ENCODE measurements at regions not wholly inside any gene's neighbourhood (a gene's known extent, or its start where the extent isn't known, plus 50 kb on each side); places are given as distances from the start of the nearest gene placed in this dataset.

DNA sequence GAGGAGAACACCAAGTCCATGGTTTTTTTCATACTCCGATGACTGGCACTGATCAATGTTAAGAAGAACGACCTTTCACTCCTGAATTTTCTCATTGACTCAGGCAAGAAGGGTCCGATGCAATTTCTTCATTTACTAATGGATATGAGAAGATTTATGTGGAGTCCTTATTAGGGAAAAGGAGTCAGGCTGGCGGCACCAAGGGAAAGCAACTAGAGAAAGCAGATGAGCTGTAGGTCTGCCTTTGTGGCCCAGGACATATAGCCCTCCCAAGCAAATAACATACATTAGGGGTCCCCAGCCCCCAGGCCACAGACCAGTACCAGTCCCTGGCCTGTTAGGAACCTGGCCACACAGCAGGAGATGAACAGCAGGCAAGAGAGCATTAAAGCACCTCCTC lies 206.8 kb downstream of the KBTBD8 start:
- Histone ChIP-seq H3K27me3 (ENCODE audit: insufficient read depth, low read length, poor library complexity, severe bottlenecking) (no peaks in the 10 kb centered on the region), H3K4me3 (ENCODE audit: low read length, poor library complexity, severe bottlenecking) (no peak overlapping the region), H3K9me3 (ENCODE audit: insufficient read depth, low read depth, low read length) (no peaks in the 10 kb centered on the region), H4K20me1 (ENCODE audit: insufficient read depth, low read length, poor library complexity, severe bottlenecking) (no peaks in the 10 kb centered on the region), H3K9me2 (replicated peaks; ENCODE audit: low read depth, low read length) (no peaks in the 10 kb centered on the region), H2AFZ (ENCODE audit: low read length) (no peak overlapping the region), H3K9ac (ENCODE audit: low read depth, low read length, poor library complexity, severe bottlenecking) (no peak overlapping the region), H3K36me3 (ENCODE audit: insufficient read depth, low read length) (no peaks in the 10 kb centered on the region), H3K79me2 (ENCODE audit: insufficient read depth, low read length) (no peaks in the 10 kb centered on the region), H3F3A (ENCODE audit: low read depth) (no peaks in the 10 kb centered on the region), H3K4me1 (ENCODE audit: insufficient read depth, low read length, poor library complexity, severe bottlenecking) (no peaks in the 10 kb centered on the region), H3K4me2 (ENCODE audit: low read depth, low read length, poor library complexity, severe bottlenecking) (no peak overlapping the region)
- TF ChIP-seq, protein P1, sequence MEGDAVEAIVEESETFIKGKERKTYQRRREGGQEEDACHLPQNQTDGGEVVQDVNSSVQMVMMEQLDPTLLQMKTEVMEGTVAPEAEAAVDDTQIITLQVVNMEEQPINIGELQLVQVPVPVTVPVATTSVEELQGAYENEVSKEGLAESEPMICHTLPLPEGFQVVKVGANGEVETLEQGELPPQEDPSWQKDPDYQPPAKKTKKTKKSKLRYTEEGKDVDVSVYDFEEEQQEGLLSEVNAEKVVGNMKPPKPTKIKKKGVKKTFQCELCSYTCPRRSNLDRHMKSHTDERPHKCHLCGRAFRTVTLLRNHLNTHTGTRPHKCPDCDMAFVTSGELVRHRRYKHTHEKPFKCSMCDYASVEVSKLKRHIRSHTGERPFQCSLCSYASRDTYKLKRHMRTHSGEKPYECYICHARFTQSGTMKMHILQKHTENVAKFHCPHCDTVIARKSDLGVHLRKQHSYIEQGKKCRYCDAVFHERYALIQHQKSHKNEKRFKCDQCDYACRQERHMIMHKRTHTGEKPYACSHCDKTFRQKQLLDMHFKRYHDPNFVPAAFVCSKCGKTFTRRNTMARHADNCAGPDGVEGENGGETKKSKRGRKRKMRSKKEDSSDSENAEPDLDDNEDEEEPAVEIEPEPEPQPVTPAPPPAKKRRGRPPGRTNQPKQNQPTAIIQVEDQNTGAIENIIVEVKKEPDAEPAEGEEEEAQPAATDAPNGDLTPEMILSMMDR (conservative IDR thresholded peaks at IDR 0.05; ENCODE audit: low read length): no peak

- H3K9me3 ChIP-seq (ENCODE audit: insufficient read depth, low read depth, low read length): no peaks in the 10 kb centered on the region
- H3K79me2 ChIP-seq (ENCODE audit: insufficient read depth, low read length): no peaks in the 10 kb centered on the region
- no peaks in the 10 kb centered on the region for H4K20me1 ChIP-seq (ENCODE audit: insufficient read depth, low read length, poor library complexity, severe bottlenecking)
- no peak for TF ChIP-seq EZH2phosphoT487 (IDR thresholded peaks at IDR 0.05; ENCODE audit: borderline replicate concordance)
- TF ChIP-seq, protein P1 (conservative IDR thresholded peaks at IDR 0.05; ENCODE audit: low read length): no peak
- H3F3A ChIP-seq (ENCODE audit: low read depth): no peaks in the 10 kb centered on the region
- H3K4me2 ChIP-seq (ENCODE audit: low read depth, low read length, poor library complexity, severe bottlenecking): no peak overlapping the region
- no peaks in the 10 kb centered on the region for H3K27me3 ChIP-seq (ENCODE audit: insufficient read depth, low read length, poor library complexity, severe bottlenecking)
- H3K4me1 ChIP-seq (ENCODE audit: insufficient read depth, low read length, poor library complexity, severe bottlenecking): no peaks in the 10 kb centered on the region
- H3K4me3 ChIP-seq (ENCODE audit: low read length, poor library complexity, severe bottlenecking): no peak overlapping the region
- H3K9me2 ChIP-seq (replicated peaks; ENCODE audit: low read depth, low read length): no peaks in the 10 kb centered on the region
- no peaks in the 10 kb centered on the region for H3K36me3 ChIP-seq (ENCODE audit: insufficient read depth, low read length)
- no peak overlapping the region for H2AFZ ChIP-seq (ENCODE audit: low read length)
- no peak overlapping the region for H3K9ac ChIP-seq (ENCODE audit: low read depth, low read length, poor library complexity, severe bottlenecking)
Observed at GRCh38 chr3:67215690-67216089, 217.6 kb downstream of the KBTBD8 start.

GRCh38 chr3:67227030-67227429 lies 228.9 kb downstream of the KBTBD8 start:
- Histone ChIP-seq H3K27me3 (ENCODE audit: insufficient read depth, low read length, poor library complexity, severe bottlenecking) (no peaks in the 10 kb centered on the region), H3K79me2 (ENCODE audit: insufficient read depth, low read length) (no peaks in the 10 kb centered on the region), H3K9me2 (replicated peaks; ENCODE audit: low read depth, low read length) (no peaks in the 10 kb centered on the region), H3K9ac (ENCODE audit: low read depth, low read length, poor library complexity, severe bottlenecking) (no peak overlapping the region), H3K4me2 (ENCODE audit: low read depth, low read length, poor library complexity, severe bottlenecking) (no peak overlapping the region), H3F3A (ENCODE audit: low read depth) (no peaks in the 10 kb centered on the region), H3K36me3 (ENCODE audit: insufficient read depth, low read length) (no peaks in the 10 kb centered on the region), H2AFZ (ENCODE audit: low read length) (no peak overlapping the region), H3K4me3 (ENCODE audit: low read length, poor library complexity, severe bottlenecking) (no peak overlapping the region), H3K4me1 (ENCODE audit: insufficient read depth, low read length, poor library complexity, severe bottlenecking) (no peaks in the 10 kb centered on the region), H4K20me1 (ENCODE audit: insufficient read depth, low read length, poor library complexity, severe bottlenecking) (no peaks in the 10 kb centered on the region), H3K9me3 (ENCODE audit: insufficient read depth, low read depth, low read length) (no peaks in the 10 kb centered on the region; the same call in 1 of the 2 replicates)
- no peak for TF ChIP-seq EZH2phosphoT487 (IDR thresholded peaks at IDR 0.05; ENCODE audit: borderline replicate concordance)
- TF ChIP-seq, protein P1 (conservative IDR thresholded peaks at IDR 0.05; ENCODE audit: low read length): no peak
